Kidney tubule cell (primary cell): ENCODE measurements at regions not wholly inside any gene's neighbourhood (a gene's known extent, or its start where the extent isn't known, plus 50 kb on each side); places are given as distances from the start of the nearest gene placed in this dataset.
"Not testable (repeated sequence)": the region's sequence is repeated elsewhere in the genome, so short reads cannot be mapped to it uniquely, and the experiment has no call there.

Experiments used
- DNase-seq: peaks from one replicate; pipeline ENCODE4 v3.0.0-alpha.2; 2018; ENCODE audit warnings: low spot score

GRCh38 chr7:3094701-3095445 is 51.2 kb upstream of the CARD11 start:
- no peak for DNase-seq

- DNase-seq, result no peak
Observed at GRCh38 chr7:3097734-3098133, 54.1 kb upstream of the CARD11 start.

- DNase-seq, result no peak
Observed at GRCh38 chr7:3102159-3102558, 58.5 kb upstream of the CARD11 start.

- DNase-seq, result no peak
Observed at GRCh38 chr7:3103614-3104398, 60.1 kb upstream of the CARD11 start.

GRCh38 chr7:3105856-3106255 is 62.2 kb upstream of the CARD11 start:
- DNase-seq, result no peak

- no peak for DNase-seq
Observed at GRCh38 chr7:3106361-3106826, 62.7 kb upstream of the CARD11 start.

- DNase-seq, result no peak
Observed at GRCh38 chr7:3107228-3107763, 63.6 kb upstream of the CARD11 start.

GRCh38 chr7:3107889-3108570 is 64.4 kb upstream of the CARD11 start:
- no peak for DNase-seq

GRCh38 chr7:3109311-3109915 is 65.7 kb upstream of the CARD11 start:
- DNase-seq, result no peak

GRCh38 chr7:3112479-3113134 is 68.9 kb upstream of the CARD11 start:
- DNase-seq, result no peak

GRCh38 chr7:3114917-3115316 is 71.2 kb upstream of the CARD11 start:
- DNase-seq, result no peak

GRCh38 chr7:3117081-3117480 is 73.4 kb upstream of the CARD11 start:
- DNase-seq, result no peak

GRCh38 chr7:3117488-3118231 is 74.0 kb upstream of the CARD11 start:
- no peak for DNase-seq

- not testable (repeated sequence) for DNase-seq
Observed at GRCh38 chr7:3119352-3119927, 75.8 kb upstream of the CARD11 start.

GRCh38 chr7:3119963-3120362 is 76.3 kb upstream of the CARD11 start:
- no peak for DNase-seq

- no peak for DNase-seq
Observed at GRCh38 chr7:3120513-3120912, 76.8 kb upstream of the CARD11 start.

GRCh38 chr7:3128857-3129490 is 85.3 kb upstream of the CARD11 start:
- no peak for DNase-seq

GRCh38 chr7:3133811-3134385 is 90.2 kb upstream of the CARD11 start:
- no peak for DNase-seq

- no peak for DNase-seq
Observed at GRCh38 chr7:3134745-3135144, 91.1 kb upstream of the CARD11 start.

- no peak for DNase-seq
Observed at GRCh38 chr7:3135626-3136025, 92.0 kb upstream of the CARD11 start.
